Neural progenitor cell (in vitro differentiated cells): ENCODE measurements at regions not wholly inside any gene's neighbourhood (a gene's known extent, or its start where the extent isn't known, plus 50 kb on each side); places are given as distances from the start of the nearest gene placed in this dataset.
"Not testable (repeated sequence)": the region's sequence is repeated elsewhere in the genome, so short reads cannot be mapped to it uniquely, and the experiment has no call there.

Source experiments
- DNase-seq: peaks from one replicate; pipeline ENCODE4 v3.0.0-alpha.2; 2016; ENCODE audit warnings: low spot score
- H2AFZ ChIP-seq: fragments of 200-600 bp; sonication (generic); replicated peaks from 2 replicates; pipeline ENCODE4 v1.6.1; 2016; ENCODE audit warnings: antibody characterized with exemption
- H3F3A ChIP-seq: fragments of 200-600 bp; sonication (generic); 2 replicates; pipeline ENCODE4 v1.6.1; 2016; ENCODE audit warnings: antibody characterized with exemption, low read depth
- H3K27ac ChIP-seq: fragments of 200-600 bp; sonication (generic); 2 replicates; pipeline ENCODE4 v1.5.1; 2016; ENCODE audit warnings: mild to moderate bottlenecking
- H3K27me3 ChIP-seq: fragments of 200-600 bp; sonication (generic); 2 replicates; pipeline ENCODE4 v1.6.1; 2016; ENCODE audit warnings: mild to moderate bottlenecking, moderate library complexity
- H3K36me3 ChIP-seq: fragments of 200-600 bp; sonication (generic); 2 replicates; pipeline ENCODE4 v1.5.1; 2016
- H3K4me1 ChIP-seq: fragments of 200-600 bp; sonication (generic); 2 replicates; pipeline ENCODE4 v1.6.1; 2016; ENCODE audit warnings: mixed run types
- H3K4me2 ChIP-seq: fragments of 200-600 bp; sonication (generic); 2 replicates; pipeline ENCODE4 v1.6.1; 2016
- H3K4me3 ChIP-seq: fragments of 200-600 bp; sonication (generic); 2 replicates; pipeline ENCODE4 v1.5.1; 2016
- H3K79me2 ChIP-seq: fragments of 200-600 bp; sonication (generic); 2 replicates; pipeline ENCODE4 v1.6.1; 2016; ENCODE audit warnings: low read depth
- H3K9ac ChIP-seq: fragments of 200-600 bp; sonication (generic); 2 replicates; pipeline ENCODE4 v1.6.1; 2016
- H3K9me3 ChIP-seq: fragments of 200-600 bp; sonication (generic); 2 replicates; pipeline ENCODE4 v1.5.1; 2016; ENCODE audit warnings: low read depth
- H4K20me1 ChIP-seq: fragments of 200-600 bp; sonication (generic); 2 replicates; pipeline ENCODE4 v1.6.1; 2016; ENCODE audit warnings: low read depth
- H3K27ac Mint-ChIP-seq: 3 replicates; pipeline ENCODE4 v1.8.0; 2021; ENCODE audit warnings: mixed read lengths
- H3K27me3 Mint-ChIP-seq: 2 replicates; pipeline ENCODE4 v1.8.0; 2022; ENCODE audit warnings: low read depth, mild to moderate bottlenecking, inconsistent platforms, moderate library complexity, mixed read lengths; ENCODE audit not compliant: insufficient read depth
- H3K36me3 Mint-ChIP-seq: 3 replicates; pipeline ENCODE4 v1.8.0; 2021; ENCODE audit warnings: mixed read lengths
- H3K4me1 Mint-ChIP-seq: 3 replicates; pipeline ENCODE4 v1.8.0; 2021; ENCODE audit warnings: mixed read lengths
- H3K4me3 Mint-ChIP-seq: 3 replicates; pipeline ENCODE4 v1.8.0; 2021; ENCODE audit warnings: mild to moderate bottlenecking, moderate library complexity, mixed read lengths
- H3K9me3 Mint-ChIP-seq: 3 replicates; pipeline ENCODE4 v1.8.0; 2020; ENCODE audit warnings: mixed read lengths
- CTCF ChIP-seq: fragments of 200-600 bp; sonication (generic); IDR thresholded peaks from 2 replicates; pipeline ENCODE4 v1.5.1; 2017; ENCODE audit warnings: antibody characterized with exemption, mild to moderate bottlenecking
- EZH2 ChIP-seq: fragments of 200-600 bp; sonication (generic); IDR thresholded peaks from 2 replicates; pipeline ENCODE4 v1.6.1; 2017; ENCODE audit warnings: antibody characterized with exemption, mild to moderate bottlenecking, moderate library complexity
- EZH2phosphoT487 ChIP-seq: fragments of 200-600 bp; sonication (generic); IDR thresholded peaks from 2 replicates; pipeline ENCODE4 v1.6.1; 2017; ENCODE audit warnings: antibody characterized with exemption

- Mint-ChIP-seq H3K27ac (no peak overlapping the region), H3K36me3 (no peaks in the 10 kb centered on the region), H3K4me3 (no peak overlapping the region), H3K4me1 (no peaks in the 10 kb centered on the region), H3K27me3 (peaks cover 2% of the 10 kb centered on the region), H3K9me3 (no peaks in the 10 kb centered on the region)
- no peaks in the 10 kb centered on the region for H3K79me2 ChIP-seq
- no peak overlapping the region for H3K9ac ChIP-seq
- no peaks in the 10 kb centered on the region for H3K9me3 ChIP-seq
- H3K27me3 ChIP-seq = no peaks in the 10 kb centered on the region
- no peak overlapping the region for H3K27ac ChIP-seq
- H4K20me1 ChIP-seq = no peaks in the 10 kb centered on the region
- no peaks in the 10 kb centered on the region for H3F3A ChIP-seq
- H3K4me1 ChIP-seq = no peaks in the 10 kb centered on the region
- TF ChIP-seq CTCF (no peak), EZH2 (no peak), EZH2phosphoT487 (no peak)
- DNase-seq = no peak
- no peak overlapping the region for H3K4me2 ChIP-seq
- no peaks in the 10 kb centered on the region for H3K36me3 ChIP-seq
- no peak overlapping the region for H3K4me3 ChIP-seq
- no peak overlapping the region for H2AFZ ChIP-seq
These were observed 57.3 kb upstream of the NOVA1 start for GRCh38 chr14:26655128-26655527.

- no peaks in the 10 kb centered on the region for H3K36me3 Mint-ChIP-seq
- no peak overlapping the region for H2AFZ ChIP-seq
- H3K4me1 ChIP-seq = no peaks in the 10 kb centered on the region
These were observed 65.7 kb upstream of the NOVA1 start for GRCh38 chr14:26663506-26663905.

GRCh38 chr14:26678732-26679420, 81.0 kb upstream of the NOVA1 start:
- not testable (repeated sequence) for H3K27me3 ChIP-seq, H3K36me3 ChIP-seq, H4K20me1 ChIP-seq, H3K4me3 Mint-ChIP-seq, H3K4me1 Mint-ChIP-seq, H3K4me1 ChIP-seq, DNase-seq, H3K27me3 Mint-ChIP-seq, H3K79me2 ChIP-seq, H3K27ac Mint-ChIP-seq, H3K36me3 Mint-ChIP-seq, H3K9ac ChIP-seq, H3F3A ChIP-seq, H3K9me3 ChIP-seq, H3K27ac ChIP-seq
- peak overlapping the region; percentile 19 for H3K4me3 ChIP-seq
- H3K4me2 ChIP-seq = peak overlapping the region; percentile 25
- H2AFZ ChIP-seq = peak overlapping the region; percentile 61
- peaks cover 15% of the 10 kb centered on the region for H3K9me3 Mint-ChIP-seq

More at GRCh38 chr14:26663506-26663905, 65.7 kb upstream of the NOVA1 start:
- Histone ChIP-seq H3K4me2 (no peak overlapping the region), H3K9me3 (peaks cover 3% of the 10 kb centered on the region), H3K79me2 (no peaks in the 10 kb centered on the region), H3K4me3 (no peak overlapping the region), H4K20me1 (no peaks in the 10 kb centered on the region), H3F3A (no peaks in the 10 kb centered on the region), H3K27ac (no peak overlapping the region), H3K9ac (no peak overlapping the region), H3K36me3 (no peaks in the 10 kb centered on the region), H3K27me3 (no peaks in the 10 kb centered on the region)
- no peak overlapping the region for H3K4me3 Mint-ChIP-seq
- H3K4me1 Mint-ChIP-seq = no peaks in the 10 kb centered on the region
- H3K9me3 Mint-ChIP-seq = peaks cover 17% of the 10 kb centered on the region
- TF ChIP-seq EZH2phosphoT487 = no peak
- no peak for TF ChIP-seq CTCF
- TF ChIP-seq EZH2 = no peak
- H3K27me3 Mint-ChIP-seq = peaks cover 2% of the 10 kb centered on the region
- no peak overlapping the region for H3K27ac Mint-ChIP-seq
- no peak for DNase-seq

GRCh38 chr14:26685401-26685800, 87.6 kb upstream of the NOVA1 start:
- H3K4me2 ChIP-seq = no peak overlapping the region
- H4K20me1 ChIP-seq = no peaks in the 10 kb centered on the region
- peaks cover 2% of the 10 kb centered on the region for H3K27me3 Mint-ChIP-seq
- no peaks in the 10 kb centered on the region for H3K27me3 ChIP-seq
- H3K27ac Mint-ChIP-seq = no peak overlapping the region
- no peak overlapping the region for H2AFZ ChIP-seq
- H3K36me3 Mint-ChIP-seq = no peaks in the 10 kb centered on the region
- H3K4me1 Mint-ChIP-seq = no peaks in the 10 kb centered on the region
- TF ChIP-seq EZH2 (no peak), EZH2phosphoT487 (no peak), CTCF (no peak)
- no peak overlapping the region for H3K27ac ChIP-seq
- no peak overlapping the region for H3K4me3 Mint-ChIP-seq
- peaks cover 4% of the 10 kb centered on the region for H3K9me3 ChIP-seq
- H3K36me3 ChIP-seq = no peaks in the 10 kb centered on the region
- no peak overlapping the region for H3K9ac ChIP-seq
- no peaks in the 10 kb centered on the region for H3F3A ChIP-seq
- peaks cover 5% of the 10 kb centered on the region for H3K9me3 Mint-ChIP-seq
- DNase-seq = no peak
- no peak overlapping the region for H3K4me3 ChIP-seq
- H3K4me1 ChIP-seq = no peaks in the 10 kb centered on the region
- no peaks in the 10 kb centered on the region for H3K79me2 ChIP-seq
